ENCODE measurements at regions not wholly inside any gene's neighbourhood (a gene's known extent, or its start where the extent isn't known, plus 50 kb on each side); places are given as distances from the start of the nearest gene placed in this dataset.

DNA sequence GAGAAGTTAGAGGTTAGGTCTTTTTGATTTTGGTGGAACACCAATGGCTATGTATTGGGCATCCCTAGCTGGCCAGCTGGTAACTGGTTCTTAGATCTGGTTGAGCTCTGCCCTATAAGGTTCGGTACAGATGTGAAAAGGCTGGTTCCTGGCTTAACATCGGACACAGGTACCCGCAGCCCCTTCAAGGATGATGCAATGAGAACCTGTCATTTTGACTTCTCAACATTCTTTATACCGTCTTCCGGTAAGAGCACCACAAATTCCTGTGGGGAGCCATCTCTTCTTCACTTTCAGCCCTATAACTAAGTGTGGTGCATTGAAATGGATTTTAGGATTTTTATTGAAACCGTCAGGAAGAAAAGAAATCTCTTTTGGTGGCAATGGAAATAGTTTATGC lies 222.8 kb downstream of the ADAMTS9 start:
- no peak for DNase-seq (ENCODE audit: low read depth, low spot score)

DNA sequence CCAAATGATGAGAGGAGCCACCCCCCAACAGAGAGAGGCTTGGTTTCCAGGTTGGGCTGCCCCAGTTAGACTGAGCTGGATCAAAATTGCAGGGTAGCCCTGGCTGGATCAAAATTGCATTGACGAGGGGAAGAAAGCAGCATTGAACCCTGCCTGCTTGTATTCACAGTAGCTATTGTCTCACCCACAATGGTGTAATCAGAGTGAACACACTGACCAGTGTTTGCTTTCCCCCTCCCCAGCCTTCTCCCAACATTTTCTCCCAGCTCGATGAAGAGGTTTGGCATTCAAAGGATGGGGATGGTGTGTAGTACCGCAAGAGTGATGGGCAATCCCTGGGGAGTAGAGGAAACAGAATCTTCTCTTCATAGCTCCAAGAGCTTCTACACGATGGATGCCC lies 223.8 kb downstream of the ADAMTS9 start:
- DNase-seq (ENCODE audit: low read depth, low spot score), result no peak

DNA sequence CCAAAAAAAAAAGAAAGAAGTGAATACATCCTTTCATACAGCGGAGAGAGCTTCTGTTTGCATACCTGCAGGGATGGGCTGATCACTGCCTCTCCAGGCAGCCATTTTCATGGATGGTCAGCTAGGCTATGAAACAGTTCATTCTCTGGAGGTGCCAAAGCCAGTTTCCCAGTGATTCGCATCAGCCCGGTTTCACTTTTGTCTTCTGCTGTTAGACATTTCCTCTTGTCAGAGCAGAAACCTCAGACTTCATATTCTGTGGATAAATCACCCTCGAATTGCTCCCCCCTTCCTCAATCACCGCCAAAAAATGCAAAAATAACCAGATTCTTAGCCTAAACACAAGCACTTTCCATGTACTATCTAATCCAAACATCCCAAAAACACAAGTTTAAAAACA lies 225.6 kb downstream of the ADAMTS9 start:
- no peak for DNase-seq (ENCODE audit: low read depth, low spot score)

DNA sequence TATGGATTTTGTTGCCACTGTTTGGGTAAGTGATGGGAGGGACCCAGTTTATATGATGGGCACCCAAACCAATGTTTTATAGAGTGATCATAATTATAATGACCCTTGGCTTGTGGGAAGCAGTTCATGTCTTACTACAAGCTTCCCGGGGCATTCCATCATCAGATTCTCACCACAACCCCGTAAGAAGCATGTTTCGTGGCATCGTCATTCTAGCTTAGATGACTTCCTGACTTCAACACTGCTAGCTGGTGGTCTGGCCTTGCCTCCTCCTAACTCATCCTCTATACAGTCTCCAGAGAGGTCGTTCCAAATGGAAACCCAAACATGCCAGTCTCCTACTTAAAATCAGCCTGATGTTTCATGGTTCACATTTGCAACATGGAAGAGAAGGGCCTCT lies 226.9 kb downstream of the ADAMTS9 start:
- no peak for DNase-seq (ENCODE audit: low read depth, low spot score)

DNA sequence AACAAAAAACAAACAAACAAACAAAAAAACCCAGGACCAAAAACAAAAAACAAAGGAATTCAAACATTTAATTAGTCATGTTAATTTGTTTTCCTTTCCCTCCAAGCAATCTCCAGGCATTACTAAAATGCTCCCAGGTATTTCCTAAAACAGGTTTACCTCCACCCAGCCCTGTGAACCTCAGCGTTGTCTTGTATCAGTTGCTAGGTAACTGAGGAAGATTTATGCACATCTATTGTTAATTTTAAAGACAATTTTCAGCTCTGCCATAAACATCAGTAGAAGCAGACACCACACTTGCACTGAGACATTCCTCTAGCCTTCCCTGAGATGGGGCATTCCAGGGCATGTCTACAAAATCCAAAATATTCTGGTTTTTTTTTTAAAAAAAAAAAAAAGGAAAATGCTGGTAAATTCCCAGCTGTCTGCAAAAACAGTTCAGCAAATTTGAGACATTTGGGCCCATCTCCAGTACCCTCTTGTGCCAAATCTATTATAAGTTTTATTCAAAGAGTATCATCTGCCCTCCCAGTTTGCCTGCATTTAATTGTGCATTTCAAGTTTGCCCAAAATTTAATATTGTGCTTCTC lies 227.6 kb downstream of the ADAMTS9 start:
- no peak for DNase-seq (ENCODE audit: low read depth, low spot score)

DNA sequence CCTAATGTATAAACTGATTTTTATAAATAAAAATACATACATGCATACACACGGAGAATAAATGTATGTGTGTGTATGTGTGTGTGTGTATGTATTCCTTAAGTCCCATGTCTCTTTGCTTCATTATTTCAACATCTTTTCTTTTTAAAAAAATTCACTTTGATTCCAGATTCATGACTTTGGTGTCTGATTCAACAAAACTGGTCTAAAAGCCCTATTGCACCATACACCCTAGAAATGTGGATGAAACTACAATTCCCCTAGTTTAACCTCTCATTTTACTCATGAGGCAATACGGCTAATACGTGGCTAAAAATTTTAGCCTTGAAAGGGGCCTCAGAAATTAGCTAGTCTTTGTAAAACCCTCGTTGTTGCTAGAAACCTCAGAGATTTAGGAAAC lies 228.1 kb downstream of the ADAMTS9 start:
- no peak for DNase-seq (ENCODE audit: low read depth, low spot score)

DNA sequence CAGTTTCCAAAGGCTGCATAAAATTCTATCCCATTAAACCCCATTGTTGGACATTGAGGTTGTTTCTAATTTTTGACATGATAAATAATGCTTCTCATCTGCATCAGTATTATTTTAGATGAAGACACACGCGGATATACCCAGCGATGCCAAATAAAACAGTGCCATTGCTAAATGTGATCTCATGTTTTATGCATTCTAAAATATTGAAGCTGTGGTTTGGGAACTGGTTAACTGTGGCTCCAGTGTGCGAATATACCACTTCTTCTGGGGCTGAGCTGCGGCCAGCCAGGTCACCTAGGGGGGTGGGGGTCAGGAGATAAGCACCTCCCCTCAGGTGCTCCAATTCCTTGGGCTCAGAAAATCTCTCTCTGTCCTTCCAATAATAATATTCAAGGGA lies 230.0 kb downstream of the ADAMTS9 start:
- no peak for DNase-seq (ENCODE audit: low read depth, low spot score)

DNA sequence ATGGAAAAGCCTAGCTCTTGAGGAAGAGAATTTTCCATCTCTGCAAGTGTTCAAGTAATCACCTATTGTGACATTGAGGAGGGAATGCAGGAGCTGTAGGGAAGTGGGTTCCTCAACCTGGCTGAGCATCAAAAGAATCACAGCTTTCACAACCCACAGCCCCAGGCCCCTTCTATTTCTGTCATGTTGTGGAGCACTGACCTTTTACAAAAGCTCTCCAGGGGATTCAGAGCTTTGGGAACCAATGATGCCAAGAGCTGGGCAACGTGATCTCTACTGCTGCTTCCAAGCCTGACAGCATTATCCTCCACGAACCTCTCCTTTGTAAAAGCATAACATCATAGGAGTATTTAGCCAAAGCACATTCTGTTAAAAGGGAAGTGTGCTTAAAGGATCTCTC lies 231.1 kb downstream of the ADAMTS9 start:
- peak; percentile 74 for DNase-seq (ENCODE audit: low read depth, low spot score)

DNA sequence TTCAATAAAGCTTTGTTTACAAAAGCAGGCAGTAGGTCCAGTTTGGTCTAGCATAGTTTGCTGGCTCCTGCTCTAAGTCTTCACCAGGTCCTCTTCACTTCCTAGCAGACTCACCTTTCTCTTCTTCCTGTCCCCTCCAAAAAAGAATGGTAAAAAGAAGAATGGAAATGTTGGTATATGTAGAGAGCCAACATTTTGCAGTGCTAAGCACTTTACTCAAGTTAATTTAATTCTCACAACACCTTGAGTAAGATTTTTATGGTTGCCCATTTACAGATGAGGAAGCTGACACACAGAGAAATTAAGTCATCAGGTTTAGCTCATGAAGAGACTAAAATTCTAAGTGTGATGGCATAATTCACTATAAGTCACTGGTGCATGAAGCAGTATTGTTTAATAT lies 230.1 kb upstream of the PRICKLE2 start:
- DNase-seq (ENCODE audit: low read depth, low spot score), result no peak

DNA sequence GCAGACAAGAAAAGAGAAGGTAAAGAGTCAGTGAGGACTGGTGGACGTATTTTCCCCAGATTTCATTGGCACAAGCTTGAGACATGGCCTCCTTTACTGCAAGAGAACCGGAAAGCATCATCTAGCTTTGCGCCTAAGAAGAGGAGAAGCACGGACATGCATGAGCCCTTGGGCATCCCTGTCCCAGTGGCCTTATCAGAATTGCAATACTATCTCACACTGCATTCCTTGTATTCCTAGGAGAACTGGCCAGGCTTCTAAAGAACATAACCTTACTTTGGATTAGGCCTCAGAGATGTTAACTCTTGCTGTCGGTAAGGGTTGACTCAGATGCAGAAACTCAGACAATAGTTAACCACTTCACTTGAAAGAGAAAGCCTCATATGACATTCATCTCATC lies 229.5 kb upstream of the PRICKLE2 start:
- DNase-seq (ENCODE audit: low read depth, low spot score), result peak; percentile 29

DNA sequence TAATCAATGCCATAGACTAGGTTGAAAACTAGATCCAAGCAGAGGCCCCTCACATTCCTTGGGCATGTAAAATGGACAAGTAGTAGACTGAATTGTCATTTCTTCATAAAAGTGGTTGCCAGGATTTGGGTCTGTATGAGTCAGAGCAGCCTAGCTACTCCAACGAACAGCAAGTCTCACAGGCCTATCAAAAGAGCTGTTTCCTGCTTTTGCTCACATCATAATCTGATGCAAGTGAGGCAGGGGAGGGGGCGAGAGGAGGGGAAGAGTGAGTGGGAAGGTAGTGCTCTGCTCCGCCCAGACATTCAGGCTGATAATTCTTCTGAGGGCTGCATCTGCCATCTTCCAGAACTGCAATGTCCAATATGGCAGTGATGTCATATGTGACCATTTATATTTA lies 228.9 kb upstream of the PRICKLE2 start:
- DNase-seq (ENCODE audit: low read depth, low spot score), result peak; percentile 15

DNA sequence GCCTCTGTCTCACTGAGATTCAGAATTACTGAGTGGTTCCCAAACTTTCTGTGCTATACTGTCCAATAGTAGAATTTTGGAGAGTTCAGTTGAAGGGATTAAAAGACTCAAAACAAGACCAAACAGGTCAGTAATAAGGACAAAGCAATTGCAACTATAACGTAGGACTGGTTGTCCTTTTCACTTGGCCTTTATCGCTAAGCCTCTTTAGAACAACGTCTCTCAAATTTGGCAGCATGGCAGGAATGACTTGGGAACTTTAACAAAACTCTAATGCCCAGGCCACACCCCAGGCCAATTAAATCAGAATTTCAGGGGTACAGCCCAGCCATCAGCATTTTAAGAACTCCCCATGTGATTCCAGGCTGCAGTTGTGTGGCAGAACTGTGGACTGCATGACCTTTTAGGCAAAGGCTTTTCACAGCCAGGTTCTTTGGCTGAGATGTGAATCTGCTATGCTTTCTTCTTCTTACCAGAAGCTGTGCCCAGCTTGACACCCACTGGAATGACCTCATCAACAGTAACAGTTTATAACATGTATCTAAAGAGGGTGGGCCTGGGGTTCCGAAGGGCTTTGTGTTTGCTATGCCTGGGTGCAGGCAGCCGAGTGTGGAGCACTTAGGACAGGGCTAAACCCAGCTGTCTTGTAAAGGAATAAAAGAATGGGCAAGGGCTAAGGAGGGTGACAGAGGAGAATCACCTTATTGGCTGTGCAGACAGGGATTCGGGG lies 226.2 kb upstream of the PRICKLE2 start:
- DNase-seq (ENCODE audit: low read depth, low spot score), result no peak

DNA sequence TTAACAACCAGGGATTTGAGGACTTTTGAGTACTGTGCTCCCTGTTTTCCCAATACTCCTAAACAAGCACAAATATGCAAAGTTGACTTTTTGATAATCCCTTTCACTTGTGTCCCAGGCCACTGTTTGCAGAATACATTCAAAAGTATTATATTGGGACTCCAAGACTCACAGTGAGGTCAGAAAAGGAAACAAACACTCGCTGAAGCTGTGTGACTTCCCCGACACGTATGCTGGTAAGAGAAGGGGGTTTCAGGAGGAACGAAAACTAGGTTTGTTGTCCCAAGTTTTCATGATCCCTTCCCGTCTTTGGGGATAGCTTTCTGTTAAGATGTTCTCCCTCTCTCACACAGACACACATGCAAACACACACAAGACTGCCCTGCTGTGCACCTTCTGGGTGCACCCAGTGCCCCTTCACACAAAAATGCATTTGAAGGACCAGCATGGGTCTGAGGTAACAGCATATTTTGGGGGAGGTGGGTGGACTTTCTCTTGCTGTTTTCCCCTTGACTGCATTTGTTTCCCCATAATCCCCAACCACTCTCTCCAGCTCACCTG lies 225.2 kb upstream of the PRICKLE2 start:
- DNase-seq (ENCODE audit: low read depth, low spot score), result no peak

DNA sequence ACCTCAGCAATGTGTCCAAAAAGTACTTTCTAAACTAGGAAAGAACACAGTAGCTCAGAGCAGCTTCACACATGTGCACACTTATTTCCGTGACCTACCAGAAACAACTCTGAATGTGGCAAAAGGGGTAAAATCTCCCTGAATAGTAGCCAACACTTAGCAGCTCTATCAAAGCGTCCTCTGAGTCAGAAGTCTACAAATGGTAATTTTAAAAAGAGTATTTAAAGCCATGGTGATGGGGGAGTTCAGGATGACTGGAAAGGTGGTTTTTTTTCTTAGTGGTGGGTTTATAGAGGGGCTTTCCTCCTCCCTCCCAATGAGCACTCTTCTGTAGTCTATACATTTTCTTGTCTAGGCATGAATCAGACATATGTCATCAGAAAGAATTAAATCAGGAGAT lies 223.8 kb upstream of the PRICKLE2 start:
- no peak for DNase-seq (ENCODE audit: low read depth, low spot score)

DNA sequence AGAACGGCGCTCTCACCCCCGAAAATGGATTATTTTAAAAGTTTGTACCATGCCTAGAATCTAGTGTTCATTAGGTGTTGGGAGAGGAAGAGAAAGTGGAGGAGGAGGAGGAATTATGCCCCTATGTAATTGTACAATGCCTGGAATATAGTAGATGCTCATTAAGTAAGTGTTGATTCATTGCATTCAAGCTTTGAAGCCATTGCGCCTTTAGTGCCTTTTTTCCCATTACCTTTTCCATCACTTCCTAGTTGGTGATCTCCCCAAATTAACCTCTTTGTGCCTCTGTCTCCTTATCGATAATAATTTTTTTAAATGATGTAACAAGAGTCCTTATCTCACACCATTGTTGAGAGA lies 220.7 kb upstream of the PRICKLE2 start:
- DNase-seq (ENCODE audit: low read depth, low spot score), result no peak

DNA sequence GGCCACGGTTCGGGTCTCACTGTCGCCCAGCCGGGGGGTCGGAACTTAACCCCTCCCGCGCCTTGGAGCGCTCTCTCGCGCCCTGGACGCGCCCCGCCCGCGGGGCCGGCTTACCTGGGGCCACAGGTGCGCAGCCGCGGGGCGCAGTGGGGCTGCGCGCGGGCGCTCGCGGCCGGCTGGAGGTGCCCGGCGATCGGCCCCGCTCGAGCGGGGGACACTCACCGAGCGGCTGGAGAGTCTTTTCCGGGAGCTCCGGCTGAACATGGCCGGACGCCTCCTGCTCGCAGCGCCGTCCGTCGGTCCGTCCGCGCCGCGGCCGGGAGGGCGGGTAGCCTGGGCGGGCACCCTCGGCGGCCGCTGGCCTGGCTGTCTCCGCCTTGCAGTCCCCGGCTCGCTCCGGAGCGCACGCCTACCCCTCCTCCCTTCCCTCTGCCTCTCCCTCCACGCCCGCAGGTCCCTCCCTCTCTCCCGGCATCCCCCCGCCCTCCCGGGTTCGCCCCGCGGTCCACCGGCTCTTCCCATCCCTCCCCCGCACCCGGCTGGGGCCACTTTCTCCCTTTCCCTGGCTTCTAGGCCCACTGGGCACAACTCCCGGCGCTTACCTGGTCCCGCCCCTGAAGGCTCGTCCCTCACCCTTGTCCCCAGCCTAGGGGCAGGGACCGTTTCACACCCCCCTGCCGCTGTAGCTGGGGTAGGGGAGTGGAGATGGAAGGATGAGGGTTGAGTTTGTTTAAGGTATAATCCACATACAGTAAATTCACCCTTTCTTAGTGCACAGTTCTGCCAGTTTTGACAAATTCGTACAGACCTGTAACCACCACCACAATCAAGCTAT lies 220.1 kb upstream of the PRICKLE2 start:
- DNase-seq (ENCODE audit: low read depth, low spot score), result peak; percentile 58

DNA sequence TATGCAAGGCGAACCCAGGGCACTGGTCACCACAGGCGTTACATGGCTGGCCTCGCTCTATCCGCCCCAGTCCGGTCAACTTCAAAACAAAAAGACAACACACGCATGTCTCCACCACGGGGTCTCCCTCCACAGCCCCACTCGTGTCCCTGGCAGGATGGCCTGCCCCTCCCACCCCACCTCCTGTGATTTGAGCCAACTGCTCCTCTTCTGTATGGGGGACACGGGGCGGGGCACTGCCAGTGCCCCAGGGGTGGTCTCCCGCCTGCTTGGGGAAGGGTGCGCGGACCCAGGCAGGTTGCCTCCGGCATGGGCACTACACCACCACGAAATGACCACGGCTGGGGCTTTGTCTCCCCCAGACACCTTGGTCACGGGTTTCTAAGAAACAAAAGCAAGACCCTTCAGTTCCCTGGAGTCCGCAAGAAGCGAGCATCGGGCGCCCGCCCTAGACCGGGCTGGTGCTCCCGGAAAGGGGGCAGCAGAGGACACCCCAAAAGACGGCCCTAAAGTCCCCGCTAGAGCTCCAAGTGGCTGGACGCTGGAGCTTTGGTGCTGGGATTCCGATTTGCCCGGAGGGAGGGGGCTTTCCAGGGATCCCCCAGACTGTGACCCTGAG lies 219.3 kb upstream of the PRICKLE2 start:
- DNase-seq (ENCODE audit: low read depth, low spot score), result peak; percentile 25

DNA sequence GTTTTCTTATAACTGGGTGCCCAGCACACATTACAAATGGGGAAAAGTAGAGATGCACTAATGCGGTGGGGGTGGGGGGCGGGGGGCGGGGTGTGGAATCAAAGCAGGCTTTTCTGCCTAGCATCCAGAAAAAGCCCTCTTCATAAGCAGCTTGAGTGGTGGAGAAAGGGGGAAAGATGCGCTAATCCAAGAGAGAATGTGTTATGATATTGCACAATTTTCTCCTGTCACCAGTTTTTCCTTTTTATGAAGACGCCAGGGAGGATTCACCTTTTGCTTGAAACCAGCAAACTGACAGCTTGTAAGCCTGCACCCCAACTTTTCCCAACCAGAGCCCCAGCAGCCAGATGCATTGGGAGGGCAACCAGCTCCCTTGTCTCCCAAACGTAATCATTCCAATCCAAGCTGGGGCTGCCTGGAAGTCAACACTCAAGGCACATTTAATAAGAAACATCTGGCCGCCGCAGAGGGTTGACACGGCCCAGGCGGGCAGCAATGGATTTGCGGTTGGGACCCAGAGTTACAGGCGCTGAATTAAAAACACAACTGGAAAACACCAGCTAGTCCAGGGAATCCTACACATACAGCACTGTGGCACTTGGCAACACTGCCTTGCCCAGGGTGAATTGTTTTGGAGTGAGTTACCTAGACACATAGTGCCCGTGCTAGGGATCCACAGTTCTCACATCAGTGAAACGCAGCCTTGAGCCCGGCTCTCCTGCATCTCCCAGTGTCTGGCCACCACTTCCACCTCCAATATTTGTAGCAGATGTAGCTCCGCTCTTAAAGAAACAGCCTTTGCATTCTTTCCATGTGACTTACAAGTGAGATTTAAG lies 218.5 kb upstream of the PRICKLE2 start:
- no peak for DNase-seq (ENCODE audit: low read depth, low spot score)

DNA sequence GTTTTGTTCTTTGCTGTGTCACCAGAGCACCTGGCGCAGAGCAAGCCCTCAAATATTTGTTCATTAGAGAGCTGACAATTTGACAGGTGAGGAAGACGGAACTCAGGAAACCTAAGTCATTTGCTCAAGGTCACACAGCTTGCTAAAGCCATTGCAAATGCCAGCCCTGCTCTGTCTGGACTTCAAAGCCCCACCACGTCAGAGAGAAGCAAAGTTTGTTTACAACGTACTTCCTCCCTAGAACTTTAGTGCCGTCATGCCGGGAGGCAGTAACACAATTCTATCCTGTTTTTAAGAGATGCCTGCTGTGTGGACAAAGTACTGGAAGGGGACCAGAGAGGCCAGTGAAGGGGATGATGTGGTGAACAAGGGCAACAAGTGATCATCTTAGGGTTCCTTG lies 216.6 kb upstream of the PRICKLE2 start:
- DNase-seq (ENCODE audit: low read depth, low spot score), result peak; percentile 21

DNA sequence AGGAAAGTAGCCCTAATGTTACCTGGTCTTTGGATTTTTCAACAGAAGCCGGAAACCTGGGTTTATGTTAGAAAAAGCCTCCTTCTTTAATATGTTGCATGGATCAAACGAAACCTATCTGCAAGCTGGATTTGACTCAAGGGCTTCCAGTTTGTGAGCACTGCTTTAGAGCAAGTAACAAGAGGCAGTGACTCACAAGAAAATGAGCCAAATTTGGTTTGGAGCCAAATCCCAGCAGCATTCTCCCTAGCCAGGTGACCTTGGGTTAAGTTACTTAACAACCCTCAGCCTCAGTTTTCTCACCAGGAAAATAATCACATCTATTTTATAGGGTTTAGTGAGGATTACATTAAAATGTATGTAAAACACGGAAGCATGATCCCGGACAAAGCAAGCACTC lies 215.2 kb upstream of the PRICKLE2 start:
- DNase-seq (ENCODE audit: low read depth, low spot score), result no peak

DNA sequence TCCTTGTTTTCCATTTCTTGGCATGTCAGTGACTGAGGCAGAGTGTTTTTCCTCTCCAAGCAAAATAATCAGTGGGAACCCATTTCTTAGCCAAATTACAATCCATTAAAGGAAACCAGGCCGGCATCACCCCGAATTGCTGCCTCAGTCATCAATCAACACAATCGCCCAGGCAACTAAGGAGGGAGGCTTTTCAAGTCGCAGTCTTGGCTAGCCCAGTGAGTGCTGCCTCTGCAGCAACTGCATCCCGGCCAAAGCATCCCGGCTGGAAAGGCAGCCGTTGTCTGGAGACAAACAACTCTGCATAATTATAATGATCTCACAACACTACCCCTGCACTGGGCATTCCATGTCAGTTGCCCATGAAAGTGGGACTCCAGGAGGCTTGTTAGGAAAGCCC lies 213.5 kb upstream of the PRICKLE2 start:
- DNase-seq (ENCODE audit: low read depth, low spot score), result peak; percentile 26

All from ELF-1 (cell line).